ENCODE measurements at regions not wholly inside any gene's neighbourhood (a gene's known extent, or its start where the extent isn't known, plus 50 kb on each side); places are given as distances from the start of the nearest gene placed in this dataset.

GRCh38 chr14:97538749-97539410, 741.7 kb downstream of the VRK1 start:
- no peaks in the 10 kb centered on the region for H3K4me1 Mint-ChIP-seq (ENCODE audit: unreplicated experiment)
- no peaks in the 10 kb centered on the region for H3K27me3 Mint-ChIP-seq (ENCODE audit: unreplicated experiment)
- H3K4me3 Mint-ChIP-seq (ENCODE audit: unreplicated experiment) = no peak overlapping the region
- no peaks in the 10 kb centered on the region for H3K9me3 Mint-ChIP-seq (ENCODE audit: unreplicated experiment)
- no peak for TF ChIP-seq CTCF (IDR thresholded peaks at IDR 0.05; ENCODE audit: unreplicated experiment)
- no peaks in the 10 kb centered on the region for H3K36me3 Mint-ChIP-seq (ENCODE audit: low read depth, unreplicated experiment)
- H3K27ac Mint-ChIP-seq (ENCODE audit: unreplicated experiment) = no peak overlapping the region
- DNase-seq (ENCODE audit: low spot score) = no peak

GRCh38 chr14:97539411-97539795, 742.2 kb downstream of the VRK1 start:
- H3K27ac Mint-ChIP-seq (ENCODE audit: unreplicated experiment) = no peak overlapping the region
- H3K9me3 Mint-ChIP-seq (ENCODE audit: unreplicated experiment) = no peaks in the 10 kb centered on the region
- no peaks in the 10 kb centered on the region for H3K27me3 Mint-ChIP-seq (ENCODE audit: unreplicated experiment)
- no peak overlapping the region for H3K4me3 Mint-ChIP-seq (ENCODE audit: unreplicated experiment)
- TF ChIP-seq CTCF (IDR thresholded peaks at IDR 0.05; ENCODE audit: unreplicated experiment) = no peak
- DNase-seq (ENCODE audit: low spot score) = no peak
- no peaks in the 10 kb centered on the region for H3K36me3 Mint-ChIP-seq (ENCODE audit: low read depth, unreplicated experiment)
- no peaks in the 10 kb centered on the region for H3K4me1 Mint-ChIP-seq (ENCODE audit: unreplicated experiment)

GRCh38 chr14:97539884-97540283, 742.7 kb downstream of the VRK1 start:
- no peaks in the 10 kb centered on the region for H3K9me3 Mint-ChIP-seq (ENCODE audit: unreplicated experiment)
- no peaks in the 10 kb centered on the region for H3K36me3 Mint-ChIP-seq (ENCODE audit: low read depth, unreplicated experiment)
- no peak for DNase-seq (ENCODE audit: low spot score)
- H3K4me1 Mint-ChIP-seq (ENCODE audit: unreplicated experiment) = no peaks in the 10 kb centered on the region
- no peaks in the 10 kb centered on the region for H3K27me3 Mint-ChIP-seq (ENCODE audit: unreplicated experiment)
- no peak for TF ChIP-seq CTCF (IDR thresholded peaks at IDR 0.05; ENCODE audit: unreplicated experiment)
- H3K4me3 Mint-ChIP-seq (ENCODE audit: unreplicated experiment) = no peak overlapping the region
- no peak overlapping the region for H3K27ac Mint-ChIP-seq (ENCODE audit: unreplicated experiment)

GRCh38 chr14:97543221-97543620, 746.0 kb downstream of the VRK1 start:
- no peak for TF ChIP-seq CTCF (IDR thresholded peaks at IDR 0.05; ENCODE audit: unreplicated experiment)
- no peaks in the 10 kb centered on the region for H3K36me3 Mint-ChIP-seq (ENCODE audit: low read depth, unreplicated experiment)
- DNase-seq (ENCODE audit: low spot score) = no peak
- H3K27ac Mint-ChIP-seq (ENCODE audit: unreplicated experiment) = no peak overlapping the region
- H3K4me3 Mint-ChIP-seq (ENCODE audit: unreplicated experiment) = no peak overlapping the region
- H3K4me1 Mint-ChIP-seq (ENCODE audit: unreplicated experiment) = no peaks in the 10 kb centered on the region
- H3K27me3 Mint-ChIP-seq (ENCODE audit: unreplicated experiment) = no peaks in the 10 kb centered on the region
- H3K9me3 Mint-ChIP-seq (ENCODE audit: unreplicated experiment) = no peaks in the 10 kb centered on the region

GRCh38 chr14:97543816-97544215, 746.6 kb downstream of the VRK1 start:
- Mint-ChIP-seq H3K27ac (ENCODE audit: unreplicated experiment) (no peak overlapping the region), H3K27me3 (ENCODE audit: unreplicated experiment) (no peaks in the 10 kb centered on the region), H3K4me1 (ENCODE audit: unreplicated experiment) (no peaks in the 10 kb centered on the region), H3K4me3 (ENCODE audit: unreplicated experiment) (no peak overlapping the region), H3K9me3 (ENCODE audit: unreplicated experiment) (no peaks in the 10 kb centered on the region), H3K36me3 (ENCODE audit: low read depth, unreplicated experiment) (no peaks in the 10 kb centered on the region)
- no peak for DNase-seq (ENCODE audit: low spot score)
- no peak for TF ChIP-seq CTCF (IDR thresholded peaks at IDR 0.05; ENCODE audit: unreplicated experiment)
